Uterus (tissue), 3 donors: ENCODE measurements at regions not wholly inside any gene's neighbourhood (a gene's known extent, or its start where the extent isn't known, plus 50 kb on each side); places are given as distances from the start of the nearest gene placed in this dataset.
A peak's percentile ranks its signal among the peaks of the same experiment; 100 is the strongest.
"Not testable (repeated sequence)": the region's sequence is repeated elsewhere in the genome, so short reads cannot be mapped to it uniquely, and the experiment has no call there.

Source experiments
- DNase-seq, 2 donors: peaks; one replicate each; pipeline ENCODE4 v3.0.0-alpha.2; 2019 to 2020
- H3K27ac ChIP-seq, 2 donors: fragments of 200-600 bp; sonication (generic); 1 replicate in 1 of 2; 2 replicates in 1 of 2; pipeline ENCODE4 v1.5.1; 2016 to 2018
- H3K27me3 ChIP-seq, 2 donors: fragments of 200-600 bp; sonication (generic); one replicate each; pipeline ENCODE4 v1.5.1; 2018 to 2019; ENCODE audit warnings: control low read depth in 1 of 2
- H3K36me3 ChIP-seq, 2 donors: fragments of 200-600 bp; sonication (generic); one replicate each; pipeline ENCODE4 v1.5.1; 2019; ENCODE audit warnings: control low read depth in 1 of 2
- H3K4me1 ChIP-seq, 2 donors: fragments of 200-600 bp; sonication (generic); one replicate each; pipeline ENCODE4 v1.5.1; 2018 to 2019; ENCODE audit warnings: control low read depth in 1 of 2
- H3K4me3 ChIP-seq, 2 donors: fragments of 200-600 bp; sonication (generic); 1 replicate in 1 of 2; 2 replicates in 1 of 2; pipeline ENCODE4 v1.5.1; 2018 to 2019; ENCODE audit warnings: mild to moderate bottlenecking in 1 of 2
- H3K9me3 ChIP-seq, 2 donors: fragments of 200-600 bp; sonication (generic); one replicate each; pipeline ENCODE4 v1.5.1; 2019; ENCODE audit warnings: control low read depth in 1 of 2
- POLR2A ChIP-seq, 2 donors: fragments of 450-650 bp; IDR thresholded peaks; one replicate each; pipeline ENCODE4 v1.6.1; 2016; ENCODE audit warnings: antibody characterized with exemption in 2 of 2, mild to moderate bottlenecking in 1 of 2, moderate library complexity in 1 of 2
- intact Hi-C: fragments of 100-400 bp; cut with DNase I; formaldehyde crosslinking; loops from one replicate; pipeline ENCODE4 v1.15.1; 2023; ENCODE audit warnings: low total_unique reads
- TF ChIP-seq, protein P1 (sequence below), 4 experiments: fragments of 200-600 bp in 2 of 4; fragments of 450-650 bp in 2 of 4; sonication (generic) in 2 of 4; IDR thresholded peaks; one replicate each; pipeline ENCODE4 v1.5.1; 2016 to 2019; ENCODE audit warnings: antibody characterized with exemption in 4 of 4, mild to moderate bottlenecking in 2 of 4, moderate library complexity in 1 of 4
- donor health status: DM: yes; HTN: yes; CAD: no.

DNA sequence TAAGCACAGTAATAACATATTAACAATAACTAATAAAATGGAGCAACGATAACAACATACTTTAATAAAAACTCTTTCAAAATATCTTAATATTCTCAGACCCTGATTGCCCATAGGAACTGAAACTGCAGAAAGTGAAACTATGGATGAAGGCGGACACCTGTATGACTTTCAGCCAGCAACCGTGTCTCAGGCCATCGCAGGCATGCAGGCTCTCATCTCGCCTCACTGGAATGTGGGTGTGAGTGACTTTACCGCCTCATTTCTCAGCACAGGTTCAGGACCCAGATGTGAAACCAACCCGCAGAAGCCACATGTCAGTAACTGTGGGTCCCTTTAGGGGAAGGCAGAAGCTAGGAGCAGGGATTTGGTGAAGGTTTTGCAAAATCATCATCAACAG lies 539.1 kb downstream of the FAM181B start:
- H3K4me1 ChIP-seq: peaks cover 0 to 4% of the 10 kb centered on the region in 2 donors
- H3K27ac ChIP-seq: peak overlapping the region in 1 of 2 donors; percentile 67
- intact Hi-C loops: no loop called here
- TF ChIP-seq POLR2A (IDR thresholded peaks at IDR 0.05): no peak
- TF ChIP-seq, protein P1, sequence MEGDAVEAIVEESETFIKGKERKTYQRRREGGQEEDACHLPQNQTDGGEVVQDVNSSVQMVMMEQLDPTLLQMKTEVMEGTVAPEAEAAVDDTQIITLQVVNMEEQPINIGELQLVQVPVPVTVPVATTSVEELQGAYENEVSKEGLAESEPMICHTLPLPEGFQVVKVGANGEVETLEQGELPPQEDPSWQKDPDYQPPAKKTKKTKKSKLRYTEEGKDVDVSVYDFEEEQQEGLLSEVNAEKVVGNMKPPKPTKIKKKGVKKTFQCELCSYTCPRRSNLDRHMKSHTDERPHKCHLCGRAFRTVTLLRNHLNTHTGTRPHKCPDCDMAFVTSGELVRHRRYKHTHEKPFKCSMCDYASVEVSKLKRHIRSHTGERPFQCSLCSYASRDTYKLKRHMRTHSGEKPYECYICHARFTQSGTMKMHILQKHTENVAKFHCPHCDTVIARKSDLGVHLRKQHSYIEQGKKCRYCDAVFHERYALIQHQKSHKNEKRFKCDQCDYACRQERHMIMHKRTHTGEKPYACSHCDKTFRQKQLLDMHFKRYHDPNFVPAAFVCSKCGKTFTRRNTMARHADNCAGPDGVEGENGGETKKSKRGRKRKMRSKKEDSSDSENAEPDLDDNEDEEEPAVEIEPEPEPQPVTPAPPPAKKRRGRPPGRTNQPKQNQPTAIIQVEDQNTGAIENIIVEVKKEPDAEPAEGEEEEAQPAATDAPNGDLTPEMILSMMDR (IDR thresholded peaks at IDR 0.05): no peak
- no peaks in the 10 kb centered on the region for H3K27me3 ChIP-seq
- H3K4me3 ChIP-seq: no peak overlapping the region
- DNase-seq: no peak
- H3K36me3 ChIP-seq: no peaks in the 10 kb centered on the region
- no peaks in the 10 kb centered on the region for H3K9me3 ChIP-seq

DNA sequence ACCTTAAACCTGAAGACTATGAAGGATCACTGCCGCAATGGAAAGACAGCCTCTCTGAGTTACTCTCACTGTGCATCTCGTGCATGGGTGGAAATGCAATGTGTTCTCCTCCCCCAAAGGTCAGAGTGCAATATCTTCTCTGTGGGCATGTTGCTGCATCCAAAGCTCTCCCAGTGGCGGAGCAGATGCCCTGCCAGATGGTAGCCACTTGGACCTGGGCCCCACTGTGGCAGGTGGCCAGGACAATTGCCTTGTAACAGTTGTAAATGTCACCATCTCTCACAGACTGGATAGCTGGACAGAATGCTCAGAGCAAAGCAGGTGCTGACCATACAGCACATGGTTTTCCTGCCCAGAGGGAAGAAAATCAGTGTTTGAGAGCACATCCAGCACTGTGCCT lies 542.0 kb downstream of the FAM181B start:
- intact Hi-C loops: no loop called here
- Histone ChIP-seq H3K4me3 (no peak overlapping the region), H3K4me1 (peaks cover 0 to 4% of the 10 kb centered on the region in 2 donors), H3K27ac (no peak overlapping the region), H3K27me3 (no peaks in the 10 kb centered on the region), H3K9me3 (no peaks in the 10 kb centered on the region), H3K36me3 (no peaks in the 10 kb centered on the region)
- no peak for DNase-seq
- TF ChIP-seq, protein P1 (IDR thresholded peaks at IDR 0.05): no peak
- no peak for TF ChIP-seq POLR2A (IDR thresholded peaks at IDR 0.05)

DNA sequence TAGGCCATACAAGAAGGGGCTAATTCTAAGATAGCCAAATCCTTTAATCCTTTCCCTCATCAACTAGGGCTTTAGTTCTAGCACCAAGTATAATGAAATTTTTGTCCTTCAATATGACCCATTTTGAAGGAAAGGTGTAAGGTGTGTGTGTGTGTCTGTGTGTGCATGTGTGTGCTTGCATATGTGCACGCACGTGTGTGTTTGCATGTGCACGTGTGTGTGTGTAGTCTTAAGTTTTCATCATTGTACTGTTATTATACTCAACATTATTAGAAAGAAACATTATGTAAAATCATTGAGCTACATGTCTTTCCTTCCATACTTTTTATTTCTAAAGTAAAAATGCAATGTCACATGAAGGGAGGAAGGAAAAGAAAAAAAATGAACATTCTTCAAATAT lies 547.7 kb downstream of the FAM181B start:
- no peak for TF ChIP-seq POLR2A (IDR thresholded peaks at IDR 0.05)
- TF ChIP-seq, protein P1 (IDR thresholded peaks at IDR 0.05): no peak
- intact Hi-C loops: no loop called here
- no peak overlapping the region for H3K27ac ChIP-seq

DNA sequence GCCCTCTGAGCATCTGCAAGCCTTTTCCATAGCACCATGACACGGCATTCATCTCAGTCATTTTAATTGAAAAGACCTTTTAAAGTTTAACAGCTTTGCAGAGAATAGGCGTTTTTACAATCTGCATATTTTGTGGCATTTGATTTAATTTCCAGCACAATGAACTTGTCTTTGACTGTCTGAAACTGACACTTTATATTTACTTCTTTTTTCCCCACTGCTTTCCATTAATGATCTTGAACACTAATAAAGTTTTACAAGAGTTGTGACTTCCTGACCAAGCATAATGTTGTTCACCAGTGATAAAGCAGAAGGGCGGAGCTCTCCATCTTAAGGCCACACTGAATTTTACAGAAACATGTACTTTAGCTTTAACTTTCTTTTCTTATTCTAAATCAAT lies 548.7 kb downstream of the FAM181B start:
- no peaks in the 10 kb centered on the region for H3K36me3 ChIP-seq
- no peaks in the 10 kb centered on the region for H3K27me3 ChIP-seq
- no peak overlapping the region for H3K27ac ChIP-seq
- DNase-seq: no peak
- no peaks in the 10 kb centered on the region for H3K4me1 ChIP-seq
- intact Hi-C loops: no loop called here
- TF ChIP-seq POLR2A (IDR thresholded peaks at IDR 0.05): no peak
- TF ChIP-seq, protein P1 (IDR thresholded peaks at IDR 0.05): no peak
- no peaks in the 10 kb centered on the region for H3K9me3 ChIP-seq
- no peak overlapping the region for H3K4me3 ChIP-seq

More for the DNA sequence above, 547.7 kb downstream of the FAM181B start:
- no peaks in the 10 kb centered on the region for H3K4me1 ChIP-seq
- no peak overlapping the region for H3K4me3 ChIP-seq
- H3K27me3 ChIP-seq: no peaks in the 10 kb centered on the region
- no peaks in the 10 kb centered on the region for H3K9me3 ChIP-seq
- no peaks in the 10 kb centered on the region for H3K36me3 ChIP-seq
- no peak for DNase-seq

DNA sequence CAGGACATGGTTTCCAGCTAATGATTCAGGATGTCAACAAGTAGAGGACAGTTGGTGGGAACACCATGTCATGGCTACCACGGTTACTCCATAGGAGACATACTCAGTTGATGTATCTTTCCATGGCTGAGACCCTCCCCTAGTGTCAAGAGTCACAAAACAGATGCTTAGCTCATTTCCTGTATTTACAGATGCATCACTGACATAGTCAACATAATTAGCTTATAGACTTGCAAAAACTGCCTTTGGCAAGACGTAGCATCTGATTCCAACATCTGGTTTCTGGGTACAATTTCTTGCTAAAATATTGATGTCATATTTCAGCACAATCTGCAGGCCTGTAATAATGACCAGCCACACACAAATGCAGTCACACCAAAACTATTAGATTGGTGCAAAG lies 550.3 kb downstream of the FAM181B start:
- no peaks in the 10 kb centered on the region for H3K27me3 ChIP-seq
- TF ChIP-seq, protein P1 (IDR thresholded peaks at IDR 0.05): no peak
- TF ChIP-seq POLR2A (IDR thresholded peaks at IDR 0.05): no peak
- H3K4me1 ChIP-seq: no peaks in the 10 kb centered on the region
- no peak overlapping the region for H3K27ac ChIP-seq
- H3K4me3 ChIP-seq: no peak overlapping the region
- intact Hi-C loops: no loop called here
- H3K9me3 ChIP-seq: no peaks in the 10 kb centered on the region
- DNase-seq: no peak
- H3K36me3 ChIP-seq: no peaks in the 10 kb centered on the region

DNA sequence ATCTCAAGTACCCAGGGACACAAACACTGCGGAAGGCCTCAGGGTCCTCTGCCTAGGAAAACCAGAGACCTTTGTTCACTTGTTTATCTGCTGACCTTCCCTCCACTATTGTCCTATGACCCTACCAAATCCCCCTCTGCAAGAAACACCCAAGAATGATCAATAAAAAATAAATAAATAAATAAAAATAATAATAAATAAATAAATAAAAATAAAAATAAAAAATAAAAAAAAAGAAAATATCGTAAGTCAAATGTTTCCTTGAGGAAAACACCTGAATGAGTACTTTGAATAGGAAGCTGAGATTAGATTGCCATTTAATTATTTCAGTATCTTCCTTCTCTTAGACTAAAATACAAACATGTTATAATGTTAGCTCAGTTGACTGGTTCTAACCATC lies 551.0 kb downstream of the FAM181B start:
- H3K9me3 ChIP-seq, DNase-seq, H3K27me3 ChIP-seq, H3K4me1 ChIP-seq, intact Hi-C loops, H3K36me3 ChIP-seq, H3K27ac ChIP-seq, H3K4me3 ChIP-seq: not testable (repeated sequence)

DNA sequence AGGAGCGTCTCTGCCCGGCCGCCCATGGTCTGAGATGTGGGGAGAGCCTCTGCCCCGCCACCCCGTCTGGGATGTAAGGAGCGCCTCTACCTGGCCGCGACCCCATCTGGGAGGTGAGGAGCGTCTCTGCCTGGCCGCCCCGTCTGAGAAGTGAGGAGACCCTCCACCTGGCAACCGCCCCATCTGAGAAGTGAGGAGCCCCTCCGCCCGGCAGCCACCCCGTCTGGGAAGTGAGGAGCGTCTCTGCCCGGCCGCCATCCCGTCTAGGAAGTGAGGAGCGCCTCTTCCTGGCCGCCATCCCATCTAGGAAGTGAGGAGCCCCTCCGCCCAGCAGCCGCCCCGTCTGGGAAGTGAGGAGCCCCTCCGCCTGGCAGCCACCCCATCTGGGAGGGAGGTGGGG lies 551.9 kb downstream of the FAM181B start:
- DNase-seq, intact Hi-C loops, H3K36me3 ChIP-seq, H3K4me1 ChIP-seq, H3K4me3 ChIP-seq, H3K27me3 ChIP-seq, H3K9me3 ChIP-seq, H3K27ac ChIP-seq: not testable (repeated sequence)
